GM04504 (cell line): ENCODE measurements at regions not wholly inside any gene's neighbourhood (a gene's known extent, or its start where the extent isn't known, plus 50 kb on each side); places are given as distances from the start of the nearest gene placed in this dataset.
A peak's percentile ranks its signal among the peaks of the same experiment; 100 is the strongest.
"Not testable (repeated sequence)": the region's sequence is repeated elsewhere in the genome, so short reads cannot be mapped to it uniquely, and the experiment has no call there.

ENCODE experiments used
- DNase-seq: peaks from one replicate; pipeline ENCODE4 v3.0.0-alpha.2; 2012; ENCODE audit warnings: low read depth

DNA sequence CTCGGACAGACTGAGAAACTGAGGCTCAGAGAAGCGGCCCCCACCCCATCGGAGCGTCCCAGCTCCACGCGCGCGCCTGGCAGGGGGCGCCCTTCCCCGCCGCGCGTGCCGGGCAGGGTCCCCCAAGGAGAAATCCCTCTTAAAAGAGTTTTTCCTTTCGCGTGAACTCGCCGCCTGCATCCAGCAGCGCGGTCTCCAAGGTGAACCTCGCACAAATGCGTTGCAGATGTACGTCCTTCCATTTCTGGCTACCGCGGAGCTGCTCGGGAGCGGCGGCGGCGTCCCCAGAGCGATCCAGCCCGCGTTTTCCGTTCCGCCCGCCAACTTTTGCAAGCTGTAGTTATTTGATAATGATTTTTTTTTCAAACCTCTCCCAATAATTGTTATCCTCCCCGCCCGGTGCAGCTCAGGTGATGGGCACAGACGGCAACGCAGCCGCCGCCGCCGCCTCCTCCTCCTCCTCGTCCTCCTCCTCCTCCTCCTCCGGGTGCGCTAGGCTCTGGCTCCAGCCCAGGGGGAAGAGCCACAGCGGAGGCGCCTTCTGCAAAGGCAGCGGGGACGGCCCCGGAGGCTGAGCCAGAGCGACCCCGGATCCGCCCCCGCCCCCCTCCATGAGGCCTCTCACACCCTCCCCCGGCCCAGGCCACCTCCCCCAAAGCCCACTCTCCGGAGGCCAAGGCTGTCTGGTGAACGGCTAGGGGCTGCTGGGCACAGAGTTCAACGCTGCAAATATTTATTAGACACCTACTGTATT is 74.0 kb upstream of the CUX1 start:
- peak; percentile 21 for DNase-seq

DNA sequence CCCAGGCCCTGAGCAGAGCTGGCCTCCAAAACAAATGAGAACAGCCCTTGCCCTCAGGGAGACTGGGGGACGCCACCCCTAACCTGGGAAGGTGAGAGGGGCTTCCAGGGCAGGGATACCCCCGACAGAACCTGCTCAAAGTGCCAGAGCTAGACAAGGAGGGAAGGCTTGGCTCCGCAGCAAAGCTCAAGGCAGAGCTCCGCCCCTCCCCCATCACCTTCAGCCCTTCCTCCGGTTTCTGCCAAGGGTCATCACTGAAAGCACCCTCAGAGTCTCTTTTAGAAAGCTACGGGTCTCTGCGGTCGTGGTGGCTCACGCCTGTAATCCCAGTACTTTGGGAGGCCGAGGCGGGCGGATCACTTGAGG is 73.4 kb upstream of the CUX1 start:
- DNase-seq, result no peak

DNA sequence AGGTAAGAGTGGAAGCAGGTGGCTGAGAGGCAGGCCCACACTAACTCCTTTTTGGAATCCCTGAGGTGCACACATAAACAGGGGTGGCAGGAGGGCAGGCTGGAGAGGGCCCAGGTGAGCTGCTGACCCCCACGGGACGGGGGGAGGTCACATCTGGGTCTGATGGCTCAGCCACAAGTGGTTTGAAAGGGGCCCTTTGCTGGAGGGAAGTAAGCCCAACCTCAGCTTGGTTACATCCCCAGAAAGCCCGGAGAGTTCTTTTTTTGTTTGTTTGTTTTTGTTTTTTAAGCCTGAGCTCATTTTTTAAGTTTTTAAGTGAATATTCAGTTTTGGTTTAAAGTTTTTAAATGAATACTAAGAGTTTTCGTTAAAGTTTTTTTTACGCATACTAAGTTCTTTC is 72.8 kb upstream of the CUX1 start:
- no peak for DNase-seq

DNA sequence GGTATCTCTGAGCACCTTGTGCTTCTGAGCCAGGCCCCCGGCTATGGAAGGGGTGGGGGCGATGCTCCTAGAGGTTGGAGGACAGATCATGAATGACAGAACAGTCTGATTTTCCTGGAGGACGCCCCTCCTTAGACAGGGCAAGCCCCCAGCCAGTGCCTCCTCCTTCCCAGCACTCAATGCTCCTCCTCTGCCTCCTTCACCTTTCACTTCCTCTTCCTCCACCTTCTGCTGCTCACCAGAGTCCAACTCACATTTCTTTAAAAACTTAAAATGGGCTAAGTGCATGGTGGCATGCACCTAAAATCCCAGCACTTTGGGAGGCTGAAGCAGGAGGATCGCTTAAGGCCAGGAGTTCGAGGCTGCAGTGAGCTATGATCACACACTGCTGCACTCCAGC is 71.1 kb upstream of the CUX1 start:
- DNase-seq, result no peak

DNA sequence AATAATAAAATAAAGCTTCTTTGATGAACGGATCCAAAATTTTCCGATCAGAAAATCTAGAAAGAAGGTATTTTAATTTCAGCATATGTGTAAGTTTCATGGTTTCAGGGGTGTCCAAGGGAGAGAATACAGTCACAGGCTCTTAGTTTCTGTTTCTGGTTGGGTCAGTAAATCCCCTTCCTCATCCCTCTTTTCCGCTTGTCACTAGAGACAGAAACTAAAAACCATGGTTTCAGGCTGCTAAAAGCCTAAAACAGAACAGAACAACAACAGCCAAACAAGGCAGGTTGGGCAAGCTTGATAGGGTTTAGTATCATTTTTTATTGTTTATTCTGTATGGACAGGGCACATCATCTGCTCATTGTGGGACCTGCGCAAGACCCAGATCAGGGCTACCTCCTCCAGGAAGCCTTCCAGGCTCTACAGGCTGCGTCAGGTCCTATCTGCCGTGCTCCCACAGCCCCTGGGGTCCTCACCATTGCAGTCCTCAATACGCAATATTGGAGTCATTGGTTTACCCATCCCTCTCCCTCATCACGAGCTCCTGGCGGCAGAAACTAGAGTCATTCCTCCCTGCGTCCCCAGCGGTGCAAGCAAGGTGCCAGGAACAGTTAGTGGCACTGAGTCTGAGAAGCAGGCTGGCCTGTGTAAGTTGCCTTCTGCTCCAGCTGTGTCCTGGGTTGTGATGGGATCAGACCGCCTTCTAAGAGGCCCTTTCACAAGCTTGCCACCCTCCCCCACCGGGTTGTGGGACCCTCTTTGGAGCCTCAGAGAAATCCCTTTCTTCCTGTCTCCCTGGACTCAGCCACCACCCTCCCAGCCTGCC is 70.2 kb upstream of the CUX1 start:
- DNase-seq, result no peak

DNA sequence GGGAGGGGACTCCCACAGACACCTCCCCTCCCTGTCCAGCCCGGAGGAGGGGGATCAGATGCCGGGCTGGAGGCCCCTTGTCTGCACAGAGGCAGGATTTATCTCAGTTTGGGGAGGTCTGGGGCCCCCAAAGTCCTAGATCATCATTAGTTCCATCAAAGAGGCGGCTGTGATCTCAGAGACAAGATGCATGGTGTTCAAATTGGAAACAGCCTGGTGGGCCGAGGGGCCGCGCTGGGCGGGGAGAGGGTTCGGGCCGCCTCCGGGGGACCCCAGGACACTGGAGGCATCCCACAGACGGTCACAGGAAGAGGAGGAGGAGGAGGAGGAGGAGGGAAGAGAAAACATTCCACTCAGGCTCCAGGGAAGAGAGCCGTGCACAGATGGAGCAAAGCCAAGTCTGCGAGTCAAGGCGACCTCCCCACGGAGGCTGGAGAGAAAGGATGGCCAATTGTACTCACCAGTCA is 69.5 kb upstream of the CUX1 start:
- DNase-seq, result no peak

DNA sequence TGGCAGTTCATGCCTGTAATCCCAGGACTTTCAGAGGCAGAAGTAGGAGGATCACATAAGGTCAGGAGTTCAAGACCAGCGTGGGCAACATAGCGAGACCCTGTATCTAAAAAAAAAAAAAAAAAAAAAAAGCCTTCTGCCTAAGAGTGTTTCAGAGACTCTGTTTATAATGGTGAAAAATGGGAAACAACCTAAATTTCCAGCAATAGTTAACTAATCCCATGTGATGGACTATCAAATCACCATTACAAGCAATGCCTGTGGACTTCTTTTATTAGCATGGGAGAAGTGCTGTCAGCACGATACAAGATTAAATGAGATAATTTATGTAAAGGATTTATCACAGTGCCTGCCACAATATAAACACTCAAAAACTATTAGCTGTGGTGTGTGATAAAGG is 67.5 kb upstream of the CUX1 start:
- no peak for DNase-seq

DNA sequence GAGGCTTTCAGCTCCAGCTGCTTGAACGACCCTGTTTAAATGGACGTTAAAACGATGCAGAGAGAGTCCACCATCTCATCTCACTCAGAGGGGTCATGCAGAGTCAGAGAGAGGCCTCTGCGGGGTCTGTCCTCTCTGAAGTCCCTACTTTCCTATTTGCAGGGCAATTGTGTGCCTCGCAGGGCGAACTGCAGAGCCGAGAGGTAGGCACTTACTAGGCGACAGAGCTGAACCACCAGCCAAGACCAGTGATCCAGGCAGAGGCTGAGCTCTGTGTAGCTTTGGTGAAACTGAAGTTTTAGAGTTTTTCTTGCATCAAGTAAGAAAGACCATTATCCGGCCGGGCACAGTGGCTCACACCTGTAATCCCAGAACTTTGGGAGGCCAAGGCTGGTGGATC is 64.1 kb upstream of the CUX1 start:
- DNase-seq, result no peak

DNA sequence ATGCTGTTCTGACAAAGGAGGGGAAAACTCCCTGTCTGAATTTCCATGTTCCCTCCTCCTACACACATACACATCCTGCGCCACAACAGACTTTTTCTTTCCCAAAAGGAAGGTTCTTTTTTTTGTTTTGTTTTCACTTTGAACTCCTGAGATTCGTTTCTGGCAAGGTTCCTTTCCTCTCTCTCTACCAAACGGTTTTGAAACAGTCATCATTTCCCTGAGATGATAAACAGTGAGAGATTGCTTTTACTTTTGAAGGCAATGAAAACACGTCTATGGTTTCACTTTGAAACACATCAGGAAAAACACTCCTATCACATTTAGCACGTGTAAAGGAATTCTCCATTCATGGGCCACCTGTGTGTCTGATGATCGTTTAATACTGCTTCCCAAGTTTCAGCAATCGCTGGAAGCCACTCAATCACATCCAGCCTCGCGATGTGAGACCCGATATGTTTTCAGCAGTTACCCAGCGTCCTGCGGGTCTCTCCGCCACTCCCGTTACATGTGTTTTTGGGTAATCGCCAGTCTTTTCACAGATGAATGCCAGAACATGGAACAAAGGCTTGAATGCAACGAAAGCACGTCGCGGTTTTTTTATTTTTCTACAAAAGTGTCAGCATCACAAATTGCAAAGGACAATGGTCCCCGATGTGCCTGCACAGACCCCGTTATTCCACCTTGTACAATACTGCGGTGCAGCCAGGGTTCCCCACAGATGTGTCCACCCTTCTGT is 62.8 kb upstream of the CUX1 start:
- peak; percentile 2 for DNase-seq

DNA sequence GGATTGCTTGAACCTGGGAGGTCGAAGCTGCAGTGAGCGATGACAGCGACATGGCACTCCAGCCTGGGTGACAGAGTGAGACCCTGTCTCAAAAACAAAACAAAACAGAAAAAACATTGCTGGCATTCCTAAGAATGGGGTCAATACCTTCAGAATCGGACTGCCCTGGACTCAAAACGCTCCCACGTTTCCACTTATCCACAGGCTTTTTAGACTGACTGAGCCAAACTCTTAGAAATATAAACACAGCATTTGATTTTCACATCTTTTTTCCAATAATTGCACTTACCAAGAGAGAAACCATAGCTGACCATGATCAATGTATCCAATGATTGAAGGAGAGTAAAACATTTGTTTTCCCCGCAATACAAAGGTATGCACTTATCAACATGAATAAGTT is 59.5 kb upstream of the CUX1 start:
- DNase-seq, result no peak

DNA sequence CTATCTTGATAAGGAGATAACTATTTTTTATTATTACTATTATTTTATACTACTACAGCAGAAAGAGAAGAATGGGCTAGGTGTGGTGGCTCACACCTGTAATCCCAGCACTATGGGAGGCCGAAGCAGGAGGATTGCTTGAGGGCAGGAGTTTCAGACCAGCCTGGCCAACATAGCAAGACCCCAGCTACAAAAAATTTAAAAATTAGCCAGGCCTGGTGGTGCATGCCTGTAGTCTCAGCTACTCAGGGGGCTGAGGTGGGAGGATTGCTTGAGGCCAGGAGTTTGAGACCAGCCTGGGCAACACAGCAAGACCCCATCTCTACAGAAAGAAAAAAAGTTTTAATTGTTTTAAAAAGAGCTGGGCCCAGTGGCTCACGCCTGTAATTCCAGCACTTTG is 58.9 kb upstream of the CUX1 start:
- not testable (repeated sequence) for DNase-seq

DNA sequence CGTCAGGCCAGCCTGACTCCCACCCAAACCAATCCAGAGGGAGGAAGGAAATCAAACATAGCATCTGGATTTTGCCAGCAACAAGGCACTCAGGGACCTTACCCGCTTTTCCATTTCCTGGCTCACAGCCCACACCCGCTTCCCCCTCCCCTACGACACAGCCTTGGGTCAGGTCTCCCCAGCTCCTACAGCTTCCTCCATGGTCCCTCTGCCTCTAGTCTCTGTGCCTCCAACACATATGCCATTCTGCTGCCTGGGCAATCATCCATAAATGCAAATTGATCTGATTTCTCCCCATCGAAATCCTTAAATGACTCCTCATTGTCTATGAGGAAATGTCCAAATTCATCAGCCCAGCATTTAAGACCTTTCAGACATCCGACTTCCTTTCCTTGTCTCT is 53.2 kb upstream of the CUX1 start:
- DNase-seq, result no peak

DNA sequence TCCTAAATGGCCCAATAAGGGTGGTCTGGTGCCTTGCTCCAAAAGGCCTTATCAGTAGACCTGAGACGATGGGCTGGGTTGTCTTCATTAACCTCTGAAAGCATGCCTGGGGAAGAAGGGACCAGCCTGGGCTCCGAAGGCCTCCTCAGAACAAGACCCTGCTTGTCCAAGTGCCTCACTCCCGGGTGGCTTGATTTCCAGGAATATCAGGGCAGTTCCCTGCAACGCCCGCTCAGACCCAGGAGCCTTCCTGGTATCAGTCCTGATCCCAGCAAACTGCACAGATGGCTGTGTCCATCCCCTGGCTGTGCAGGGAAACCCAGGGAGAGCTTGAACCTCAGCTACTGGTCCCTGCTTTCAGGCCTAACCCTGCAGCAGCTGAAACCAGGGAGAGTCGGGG is 49.9 kb upstream of the CUX1 start:
- no peak for DNase-seq
